Prostate gland (tissue), 2 donors: ENCODE measurements at regions not wholly inside any gene's neighbourhood (a gene's known extent, or its start where the extent isn't known, plus 50 kb on each side); places are given as distances from the start of the nearest gene placed in this dataset.

Source experiments
- DNase-seq: peaks from one replicate; pipeline ENCODE4 v3.0.0-alpha.2; 2019; ENCODE audit warnings: low spot score
- H3K27ac ChIP-seq, 2 donors: fragments of 200-600 bp; sonication (generic); 2 replicates each; pipeline ENCODE4 v1.5.1; 2017 to 2019
- H3K27me3 ChIP-seq: fragments of 200-600 bp; sonication (generic); replicated peaks from 2 replicates; pipeline ENCODE4 v1.5.1; 2019; ENCODE audit not compliant: insufficient read depth
- H3K36me3 ChIP-seq, 2 donors: fragments of 200-600 bp; sonication (generic); 1 replicate in 1 of 2; 2 replicates in 1 of 2; pipeline versions ENCODE4 v1.5.1 to v1.8.1; 2017 to 2019
- H3K4me1 ChIP-seq: fragments of 200-600 bp; sonication (generic); replicated peaks from 2 replicates; pipeline ENCODE4 v1.5.1; 2019
- H3K4me3 ChIP-seq, 2 donors: fragments of 200-600 bp; sonication (generic); 2 replicates each; pipeline ENCODE4 v1.5.1; 2017 to 2019
- H3K9me3 ChIP-seq: fragments of 200-600 bp; sonication (generic); 2 replicates; pipeline ENCODE4 v1.5.1; 2017
- CTCF ChIP-seq, 4 experiments: fragments of 200-600 bp in 2 of 4; fragments of 450-650 bp in 2 of 4; sonication (generic) in 2 of 4; IDR thresholded peaks; 1 replicate in 3 of 4; 2 replicates in 1 of 4; pipeline ENCODE4 v1.5.1; 2016 to 2019; ENCODE audit warnings: antibody characterized with exemption in 4 of 4, mild to moderate bottlenecking in 2 of 4, moderate library complexity in 2 of 4
- POLR2A ChIP-seq: fragments of 450-650 bp; IDR thresholded peaks from one replicate; pipeline ENCODE4 v1.6.1; 2016; ENCODE audit warnings: antibody characterized with exemption, mild to moderate bottlenecking
- POLR2AphosphoS5 ChIP-seq: sonication (generic); formaldehyde crosslinking; IDR thresholded peaks from one replicate; pipeline ENCODE4 v1.6.1; 2017; ENCODE audit warnings: antibody characterized with exemption
- WGBS: methylation state at CpG from one replicate; pipeline ENCODE4 v1.1.5; 2018; 5-methylcytosine and 5-hydroxymethylcytosine counted together
- intact Hi-C: fragments of 100-400 bp; cut with DNase I; formaldehyde crosslinking; loops from one replicate; pipeline ENCODE4 v1.14.2; 2022

GRCh38 chr4:175412161-175412560, 399.9 kb downstream of the GPM6A start:
- Histone ChIP-seq H3K4me3 (no peak overlapping the region), H3K9me3 (no peaks in the 10 kb centered on the region), H3K27me3 (no peaks in the 10 kb centered on the region), H3K4me1 (no peaks in the 10 kb centered on the region), H3K27ac (no peak overlapping the region), H3K36me3 (no peaks in the 10 kb centered on the region)
- TF ChIP-seq POLR2A, result no peak
- TF ChIP-seq CTCF (IDR thresholded peaks at IDR 0.05), result no peak
- no peak for TF ChIP-seq POLR2AphosphoS5
- DNase-seq, result no peak
- intact Hi-C loops, result no loop called here
- 55% methylated on average over 3 of the region's 3 CpGs for WGBS

DNA sequence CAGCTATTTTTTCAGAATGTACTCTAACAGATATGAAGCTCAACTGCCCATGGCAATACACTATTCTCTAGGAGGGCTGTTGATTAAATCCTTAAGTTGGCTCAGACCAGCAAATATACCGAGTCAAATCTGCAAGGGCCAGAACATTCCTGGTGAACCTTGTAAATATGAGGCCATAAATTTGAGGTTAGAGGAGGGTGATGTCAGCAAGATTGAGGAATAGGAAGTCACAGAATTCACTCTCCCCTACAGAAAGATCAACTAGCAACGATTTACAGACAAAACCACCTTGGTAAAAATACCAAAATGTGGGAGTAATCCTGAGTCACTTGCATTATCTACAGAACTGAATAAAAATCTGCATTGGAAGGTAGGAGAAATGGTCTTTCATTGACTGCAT, 399.3 kb downstream of the GPM6A start:
- H3K4me1 ChIP-seq, result no peaks in the 10 kb centered on the region
- no peak for DNase-seq
- no peaks in the 10 kb centered on the region for H3K27me3 ChIP-seq
- 53% methylated on average over 2 of the region's 2 CpGs for WGBS
- H3K9me3 ChIP-seq, result no peaks in the 10 kb centered on the region
- TF ChIP-seq CTCF (IDR thresholded peaks at IDR 0.05) (no peak), POLR2A (no peak), POLR2AphosphoS5 (no peak)
- intact Hi-C loops, result no loop called here
- H3K4me3 ChIP-seq, result no peak overlapping the region
- no peak overlapping the region for H3K27ac ChIP-seq
- H3K36me3 ChIP-seq, result no peaks in the 10 kb centered on the region

DNA sequence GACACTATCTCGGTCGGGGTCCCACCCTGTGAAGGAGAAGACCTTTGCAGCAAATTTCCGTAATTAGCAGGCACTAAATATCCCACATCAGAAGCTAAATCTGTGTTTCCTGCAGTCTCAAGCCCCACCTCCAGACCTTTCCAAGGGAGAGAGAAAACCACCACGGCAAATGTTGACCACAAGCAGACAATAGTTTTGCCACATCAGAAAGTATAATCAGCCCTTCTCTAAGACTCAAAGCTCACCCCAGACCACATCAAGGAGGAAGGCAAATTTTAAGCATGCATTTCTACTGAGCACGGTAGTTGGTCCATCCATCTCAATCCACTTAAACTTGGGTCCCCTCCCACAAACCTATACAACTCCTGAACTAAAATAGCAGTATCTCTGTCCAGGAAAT, 398.5 kb downstream of the GPM6A start:
- 79% methylated on average over 5 of the region's 5 CpGs for WGBS
- H3K4me3 ChIP-seq, result no peak overlapping the region
- H3K4me1 ChIP-seq, result no peaks in the 10 kb centered on the region
- no peaks in the 10 kb centered on the region for H3K27me3 ChIP-seq
- TF ChIP-seq POLR2AphosphoS5 (no peak), POLR2A (no peak), CTCF (IDR thresholded peaks at IDR 0.05) (no peak)
- no peaks in the 10 kb centered on the region for H3K9me3 ChIP-seq
- no peak overlapping the region for H3K27ac ChIP-seq
- intact Hi-C loops, result no loop called here
- DNase-seq, result no peak
- no peaks in the 10 kb centered on the region for H3K36me3 ChIP-seq

DNA sequence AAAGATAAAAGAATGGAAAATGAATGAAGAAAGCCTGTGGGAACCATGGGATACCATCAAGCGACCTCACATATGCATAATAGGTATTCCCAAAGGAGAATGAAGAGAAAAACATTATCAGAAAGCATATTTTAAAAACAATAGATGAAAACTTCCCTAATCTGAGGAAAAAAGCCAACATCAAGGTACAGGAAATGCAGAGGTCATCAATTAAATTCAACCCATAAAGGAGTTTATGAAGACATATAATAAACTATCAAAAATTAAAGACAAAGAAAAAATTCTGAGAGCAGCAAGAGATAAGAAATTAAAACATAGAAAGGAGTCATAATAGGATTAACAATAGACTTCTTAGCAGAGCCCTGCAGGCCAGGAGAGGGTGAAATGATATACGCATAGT, 397.5 kb downstream of the GPM6A start:
- no peaks in the 10 kb centered on the region for H3K4me1 ChIP-seq
- intact Hi-C loops, result no loop called here
- no peaks in the 10 kb centered on the region for H3K36me3 ChIP-seq
- no peak overlapping the region for H3K4me3 ChIP-seq
- no peak for DNase-seq
- TF ChIP-seq CTCF (IDR thresholded peaks at IDR 0.05), result no peak
- TF ChIP-seq POLR2AphosphoS5, result no peak
- TF ChIP-seq POLR2A, result no peak
- no peaks in the 10 kb centered on the region for H3K27me3 ChIP-seq
- H3K27ac ChIP-seq, result no peak overlapping the region
- WGBS, result 79% methylated on average over 2 of the region's 2 CpGs
- H3K9me3 ChIP-seq, result no peaks in the 10 kb centered on the region

DNA sequence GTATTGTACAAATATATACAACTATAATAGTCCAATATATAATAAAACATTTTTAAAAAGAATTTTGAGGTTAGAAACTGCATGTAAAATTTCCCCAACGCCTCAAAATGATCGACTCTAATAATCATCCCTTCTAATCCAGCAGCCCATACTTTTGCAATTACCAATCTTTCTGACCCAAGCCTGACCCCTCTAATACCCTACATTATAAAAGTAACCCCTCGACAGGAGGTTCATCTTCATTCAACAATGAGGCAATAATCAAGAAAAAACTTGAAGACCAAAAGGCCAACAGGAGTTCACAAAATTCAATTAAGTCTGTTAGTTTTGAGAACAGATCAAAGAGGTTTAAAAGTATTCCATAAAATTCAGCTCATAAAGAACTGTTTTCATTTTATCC, 393.5 kb downstream of the GPM6A start:
- Histone ChIP-seq H3K4me1 (no peaks in the 10 kb centered on the region), H3K36me3 (no peaks in the 10 kb centered on the region), H3K27me3 (no peaks in the 10 kb centered on the region), H3K27ac (no peak overlapping the region), H3K9me3 (no peaks in the 10 kb centered on the region), H3K4me3 (no peak overlapping the region)
- DNase-seq, result no peak
- 69% methylated on average over 3 of the region's 3 CpGs for WGBS
- no peak for TF ChIP-seq CTCF (IDR thresholded peaks at IDR 0.05)
- TF ChIP-seq POLR2A, result no peak
- no peak for TF ChIP-seq POLR2AphosphoS5
- intact Hi-C loops, result no loop called here
